GM12872 (cell line): ENCODE measurements at regions not wholly inside any gene's neighbourhood (a gene's known extent, or its start where the extent isn't known, plus 50 kb on each side); places are given as distances from the start of the nearest gene placed in this dataset.

ENCODE experiments used
- CTCF ChIP-seq: IDR thresholded peaks from 3 replicates; pipeline ENCODE4 v1.5.1; 2011; ENCODE audit warnings: low read depth, mild to moderate bottlenecking, low read length, moderate library complexity; ENCODE audit not compliant: insufficient read depth

GRCh38 chr13:80989241-80989640 is 648.3 kb upstream of the SPRY2 start:
- no peak for TF ChIP-seq CTCF

- TF ChIP-seq CTCF, result no peak
Measured at GRCh38 chr13:80988391-80989151, 647.6 kb upstream of the SPRY2 start.

- TF ChIP-seq CTCF, result peak; percentile 82
Measured at GRCh38 chr13:80979035-80979641, 638.2 kb upstream of the SPRY2 start.

GRCh38 chr13:80977168-80977567 is 636.2 kb upstream of the SPRY2 start:
- TF ChIP-seq CTCF, result no peak

GRCh38 chr13:80975903-80976302 is 635.0 kb upstream of the SPRY2 start:
- no peak for TF ChIP-seq CTCF

- TF ChIP-seq CTCF, result no peak
Measured at GRCh38 chr13:80973721-80974120, 632.8 kb upstream of the SPRY2 start.

GRCh38 chr13:80972857-80973478 is 632.0 kb upstream of the SPRY2 start:
- TF ChIP-seq CTCF, result no peak
